Astrocyte of the cerebellum (primary cell): ENCODE measurements at regions not wholly inside any gene's neighbourhood (a gene's known extent, or its start where the extent isn't known, plus 50 kb on each side); places are given as distances from the start of the nearest gene placed in this dataset.

ENCODE experiments used
- DNase-seq: peaks from one replicate; pipeline ENCODE4 v3.0.0-alpha.2; 2011; ENCODE audit warnings: low read depth
- H3K4me3 ChIP-seq: 2 replicates; pipeline ENCODE4 v1.5.1; 2011; ENCODE audit warnings: mild to moderate bottlenecking, low read depth, low read length, moderate library complexity
- CTCF ChIP-seq: IDR thresholded peaks from 2 replicates; pipeline ENCODE4 v1.5.1; 2012; ENCODE audit warnings: low read length, low read depth, moderate library complexity, mild to moderate bottlenecking; ENCODE audit errors: missing control alignments
- in situ Hi-C: cut with HindIII; loops from 2 replicates; pipeline ENCODE4 v1.10.0; 2017; ENCODE audit warnings: low sequenced_read_pairs

GRCh38 chr6:150766201-150766997 lies 99.1 kb upstream of the MTHFD1L start:
- in situ Hi-C loops = loop anchor here (5.0 kb wide), 1 partner anchor 104 kb away; no protein-coding TSS in a partner anchor
- H3K4me3 ChIP-seq = no peak overlapping the region

GRCh38 chr6:150767161-150767560 lies 98.3 kb upstream of the MTHFD1L start:
- no peak for TF ChIP-seq CTCF
- in situ Hi-C loops = loop anchor here (5.0 kb wide), 1 partner anchor 105 kb away; no protein-coding TSS in a partner anchor
- DNase-seq = no peak
- H3K4me3 ChIP-seq = no peak overlapping the region

More at GRCh38 chr6:150766201-150766997, 99.1 kb upstream of the MTHFD1L start:
- TF ChIP-seq CTCF = no peak
- DNase-seq = peak; percentile 85

GRCh38 chr6:150767571-150768018 lies 97.9 kb upstream of the MTHFD1L start:
- TF ChIP-seq CTCF = no peak
- peak; percentile 77 for DNase-seq
- in situ Hi-C loops = loop anchor here (5.0 kb wide), 1 partner anchor 105 kb away; no protein-coding TSS in a partner anchor
- H3K4me3 ChIP-seq = no peak overlapping the region

GRCh38 chr6:150770637-150771036 lies 94.9 kb upstream of the MTHFD1L start:
- no peak for DNase-seq
- in situ Hi-C loops = no loop called here

GRCh38 chr6:150773969-150774368 lies 91.5 kb upstream of the MTHFD1L start:
- in situ Hi-C loops = no loop called here
- no peak for TF ChIP-seq CTCF
- H3K4me3 ChIP-seq = no peak overlapping the region
- DNase-seq = no peak

More at GRCh38 chr6:150770637-150771036, 94.9 kb upstream of the MTHFD1L start:
- H3K4me3 ChIP-seq = no peak overlapping the region
- TF ChIP-seq CTCF = no peak

GRCh38 chr6:150775415-150776203 lies 89.9 kb upstream of the MTHFD1L start:
- DNase-seq = no peak
- H3K4me3 ChIP-seq = no peak overlapping the region
- in situ Hi-C loops = no loop called here
- no peak for TF ChIP-seq CTCF
